A549 (cell line): ENCODE measurements at regions not wholly inside any gene's neighbourhood (a gene's known extent, or its start where the extent isn't known, plus 50 kb on each side); places are given as distances from the start of the nearest gene placed in this dataset.

Experiments
- BHLHE40 ChIP-seq: IDR thresholded peaks from 2 replicates; pipeline ENCODE4 v1.6.1; 2012; ENCODE audit warnings: low read depth, low read length, inconsistent platforms
- CEBPB ChIP-seq, 2 experiments: fragments of >200 bp in 1 of 2; sonication (Bioruptor Twin) in 1 of 2; formaldehyde crosslinking in 1 of 2; IDR thresholded peaks; 2 replicates each; pipeline ENCODE4 v1.6.1; 2012 to 2016
- TF ChIP-seq, protein P1 (sequence below): fragments of >200 bp; sonication (Bioruptor Twin); formaldehyde crosslinking; IDR thresholded peaks from 3 replicates; pipeline ENCODE4 v1.5.1; 2016

DNA sequence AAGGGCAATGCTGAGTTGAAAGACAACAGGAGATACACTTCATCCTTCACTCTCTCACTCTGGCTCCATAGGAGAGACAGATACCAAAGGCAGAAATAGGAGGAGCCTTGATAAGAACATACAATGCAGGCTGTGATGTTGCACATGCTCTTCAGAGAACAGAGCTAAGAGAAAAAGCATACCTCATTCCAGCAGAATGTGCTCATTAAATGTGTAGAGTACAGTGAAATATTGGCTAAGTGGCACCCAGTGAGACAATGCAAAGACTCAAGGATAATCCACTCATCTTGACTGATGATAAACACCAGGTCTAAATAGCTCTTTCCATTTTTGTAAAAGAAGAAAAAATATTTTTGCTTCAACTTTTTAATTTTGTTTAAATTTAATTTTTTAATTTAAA lies 139.7 kb downstream of the OR2K2 start:
- TF ChIP-seq, protein P1, sequence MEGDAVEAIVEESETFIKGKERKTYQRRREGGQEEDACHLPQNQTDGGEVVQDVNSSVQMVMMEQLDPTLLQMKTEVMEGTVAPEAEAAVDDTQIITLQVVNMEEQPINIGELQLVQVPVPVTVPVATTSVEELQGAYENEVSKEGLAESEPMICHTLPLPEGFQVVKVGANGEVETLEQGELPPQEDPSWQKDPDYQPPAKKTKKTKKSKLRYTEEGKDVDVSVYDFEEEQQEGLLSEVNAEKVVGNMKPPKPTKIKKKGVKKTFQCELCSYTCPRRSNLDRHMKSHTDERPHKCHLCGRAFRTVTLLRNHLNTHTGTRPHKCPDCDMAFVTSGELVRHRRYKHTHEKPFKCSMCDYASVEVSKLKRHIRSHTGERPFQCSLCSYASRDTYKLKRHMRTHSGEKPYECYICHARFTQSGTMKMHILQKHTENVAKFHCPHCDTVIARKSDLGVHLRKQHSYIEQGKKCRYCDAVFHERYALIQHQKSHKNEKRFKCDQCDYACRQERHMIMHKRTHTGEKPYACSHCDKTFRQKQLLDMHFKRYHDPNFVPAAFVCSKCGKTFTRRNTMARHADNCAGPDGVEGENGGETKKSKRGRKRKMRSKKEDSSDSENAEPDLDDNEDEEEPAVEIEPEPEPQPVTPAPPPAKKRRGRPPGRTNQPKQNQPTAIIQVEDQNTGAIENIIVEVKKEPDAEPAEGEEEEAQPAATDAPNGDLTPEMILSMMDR = no peak
- TF ChIP-seq BHLHE40 (no peak), CEBPB (IDR thresholded peaks at IDR 0.05) (no peak)
